ENCODE measurements at regions not wholly inside any gene's neighbourhood (a gene's known extent, or its start where the extent isn't known, plus 50 kb on each side); places are given as distances from the start of the nearest gene placed in this dataset.
"Not testable (repeated sequence)": the region's sequence is repeated elsewhere in the genome, so short reads cannot be mapped to it uniquely, and the experiment has no call there.

DNA sequence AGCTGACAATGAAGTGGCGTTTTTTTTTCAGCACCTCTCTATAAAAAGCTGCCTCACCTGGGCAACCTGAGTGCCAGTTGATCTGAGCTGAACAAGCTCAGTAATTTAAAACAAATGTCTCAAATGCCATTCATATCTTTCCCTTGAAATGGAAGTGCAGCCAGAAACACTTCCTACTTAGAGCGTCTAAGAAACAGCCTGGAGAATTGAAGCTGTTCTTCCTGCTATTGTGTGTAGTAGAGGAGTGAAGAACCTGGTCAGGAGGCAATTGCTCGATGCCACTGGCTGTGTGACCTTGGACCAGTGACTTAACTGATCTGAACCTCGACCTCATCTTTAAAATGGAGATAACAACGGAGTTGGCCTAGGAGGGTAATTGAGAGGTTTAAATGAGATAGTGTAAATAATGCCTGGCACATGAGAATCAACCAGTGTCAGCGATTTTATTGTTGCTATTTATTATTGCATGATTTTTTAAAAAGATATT, 95.4 kb upstream of the FOXQ1 start:
- no peak overlapping the region for H3K4me3 ChIP-seq
- DNase-seq (ENCODE audit: low spot score): no peak
- TF ChIP-seq, protein P1, sequence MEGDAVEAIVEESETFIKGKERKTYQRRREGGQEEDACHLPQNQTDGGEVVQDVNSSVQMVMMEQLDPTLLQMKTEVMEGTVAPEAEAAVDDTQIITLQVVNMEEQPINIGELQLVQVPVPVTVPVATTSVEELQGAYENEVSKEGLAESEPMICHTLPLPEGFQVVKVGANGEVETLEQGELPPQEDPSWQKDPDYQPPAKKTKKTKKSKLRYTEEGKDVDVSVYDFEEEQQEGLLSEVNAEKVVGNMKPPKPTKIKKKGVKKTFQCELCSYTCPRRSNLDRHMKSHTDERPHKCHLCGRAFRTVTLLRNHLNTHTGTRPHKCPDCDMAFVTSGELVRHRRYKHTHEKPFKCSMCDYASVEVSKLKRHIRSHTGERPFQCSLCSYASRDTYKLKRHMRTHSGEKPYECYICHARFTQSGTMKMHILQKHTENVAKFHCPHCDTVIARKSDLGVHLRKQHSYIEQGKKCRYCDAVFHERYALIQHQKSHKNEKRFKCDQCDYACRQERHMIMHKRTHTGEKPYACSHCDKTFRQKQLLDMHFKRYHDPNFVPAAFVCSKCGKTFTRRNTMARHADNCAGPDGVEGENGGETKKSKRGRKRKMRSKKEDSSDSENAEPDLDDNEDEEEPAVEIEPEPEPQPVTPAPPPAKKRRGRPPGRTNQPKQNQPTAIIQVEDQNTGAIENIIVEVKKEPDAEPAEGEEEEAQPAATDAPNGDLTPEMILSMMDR (IDR thresholded peaks at IDR 0.05): no peak
- no peak overlapping the region for H3K27ac ChIP-seq

GRCh38 chr6:1215884-1216487, 95.9 kb upstream of the FOXQ1 start:
- TF ChIP-seq, protein P1 (IDR thresholded peaks at IDR 0.05): no peak
- H3K27ac ChIP-seq: no peak overlapping the region
- no peak overlapping the region for H3K4me3 ChIP-seq
- DNase-seq (ENCODE audit: low spot score): no peak

DNA sequence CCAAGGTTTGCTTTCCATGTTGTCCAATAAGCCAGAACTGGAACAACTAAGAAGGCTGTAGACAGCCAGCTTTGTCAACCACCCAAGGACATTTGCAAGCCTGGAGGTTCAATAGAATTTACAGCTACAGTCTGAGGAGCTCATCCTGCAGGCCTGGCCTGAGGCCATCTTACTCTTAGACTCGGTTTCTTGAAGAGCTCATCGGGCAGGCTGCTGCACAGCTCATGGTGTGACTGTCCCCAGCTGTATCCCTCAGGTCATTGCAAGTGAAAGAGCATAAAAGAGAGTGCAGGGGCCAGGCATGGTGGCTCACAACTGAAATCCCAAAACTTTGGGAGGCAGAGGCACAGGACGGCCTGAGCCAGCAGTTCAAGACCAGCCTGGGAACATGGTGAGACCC, 96.9 kb upstream of the FOXQ1 start:
- TF ChIP-seq, protein P1 (IDR thresholded peaks at IDR 0.05): no peak
- Histone ChIP-seq H3K4me3 (no peak overlapping the region), H3K27ac (no peak overlapping the region)
- no peak for DNase-seq (ENCODE audit: low spot score)

DNA sequence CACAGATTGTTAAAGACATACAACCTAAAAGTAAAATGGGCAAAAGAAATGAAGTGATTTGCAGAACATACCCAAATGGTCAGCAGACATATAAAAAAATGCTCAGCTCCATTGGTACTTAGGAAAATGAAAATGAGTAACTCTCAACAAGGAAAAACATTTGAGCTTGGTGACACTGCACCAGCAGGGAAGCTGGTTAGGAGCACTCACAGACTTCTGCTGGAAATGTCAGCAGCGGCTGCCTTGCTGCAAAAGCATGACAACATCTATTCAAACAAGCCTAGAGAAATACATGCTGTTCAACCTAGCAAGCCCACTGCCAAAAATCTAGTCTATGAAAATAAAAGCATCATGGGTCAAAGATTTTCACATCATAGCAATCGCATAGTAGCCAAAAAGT, 99.0 kb upstream of the FOXQ1 start:
- no peak for DNase-seq (ENCODE audit: low spot score)
- H3K27ac ChIP-seq: no peak overlapping the region
- TF ChIP-seq, protein P1 (IDR thresholded peaks at IDR 0.05): no peak

DNA sequence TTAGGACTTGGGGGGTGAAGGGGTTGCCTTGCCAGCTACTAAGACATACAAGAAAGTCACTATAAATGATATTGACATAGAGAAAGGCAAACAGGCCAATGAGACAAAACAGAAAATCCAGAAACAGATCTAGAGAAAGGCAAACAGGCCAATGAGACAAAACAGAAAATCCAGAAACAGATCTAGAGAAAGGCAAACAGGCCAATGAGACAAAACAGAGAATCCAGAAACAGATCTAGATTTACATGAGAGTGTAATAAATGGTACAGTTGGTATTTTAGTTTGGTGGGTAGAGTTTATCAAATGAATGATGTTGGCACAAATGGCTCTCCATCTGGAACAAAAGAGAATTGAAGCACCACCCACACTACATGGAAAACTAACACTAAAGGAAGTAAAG, 99.8 kb upstream of the FOXQ1 start:
- not testable (repeated sequence) for DNase-seq (ENCODE audit: low spot score); H3K4me3 ChIP-seq; H3K27ac ChIP-seq

More for the DNA sequence above, 99.0 kb upstream of the FOXQ1 start:
- no peak overlapping the region for H3K4me3 ChIP-seq

- H3K27ac ChIP-seq; H3K4me3 ChIP-seq; DNase-seq (ENCODE audit: low spot score): not testable (repeated sequence)
Observed at GRCh38 chr6:1210631-1211030, 101.3 kb upstream of the FOXQ1 start.

DNA sequence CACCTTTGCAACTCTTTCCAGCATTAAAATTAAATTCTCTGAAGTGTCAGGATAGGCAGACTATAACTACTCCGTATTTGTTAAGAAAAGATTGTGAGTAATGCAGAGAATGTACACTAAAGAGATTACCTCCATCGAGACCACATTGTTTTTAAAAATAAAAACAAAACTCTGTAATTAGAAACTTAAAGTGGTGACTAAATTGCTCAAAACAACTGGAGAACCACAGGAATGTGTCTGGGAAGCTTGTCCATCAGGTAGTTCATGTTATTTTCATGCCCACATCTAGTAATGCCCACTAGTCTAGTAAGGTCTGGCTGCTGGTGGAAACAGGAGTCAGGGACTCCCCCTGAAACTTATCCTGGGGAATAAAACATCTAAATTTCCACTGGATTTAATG, 103.0 kb upstream of the FOXQ1 start:
- no peak overlapping the region for H3K27ac ChIP-seq
- TF ChIP-seq, protein P1 (IDR thresholded peaks at IDR 0.05): no peak
- DNase-seq (ENCODE audit: low spot score): no peak

GRCh38 chr6:1203546-1203945, 108.4 kb upstream of the FOXQ1 start:
- TF ChIP-seq, protein P1 (IDR thresholded peaks at IDR 0.05): no peak
- Histone ChIP-seq H3K27ac (no peak overlapping the region), H3K4me3 (no peak overlapping the region)
- no peak for DNase-seq (ENCODE audit: low spot score)

More for the DNA sequence above, 103.0 kb upstream of the FOXQ1 start:
- no peak overlapping the region for H3K4me3 ChIP-seq
